Keratinocyte (primary cell): ENCODE measurements at regions not wholly inside any gene's neighbourhood (a gene's known extent, or its start where the extent isn't known, plus 50 kb on each side); places are given as distances from the start of the nearest gene placed in this dataset.

Source experiments
- DNase-seq: peaks from one replicate; pipeline ENCODE4 v3.0.0-alpha.2; 2011; ENCODE audit warnings: low read depth, missing footprints, low spot score
- FAIRE-seq: peaks from 2 replicates; lab custom pipeline; 2011; peaks lifted over from hg19 to GRCh38; lab: Jason Lieb, UNC
- H2AFZ ChIP-seq: 2 replicates; pipeline ENCODE4 v1.6.0; 2012; ENCODE audit warnings: low read length, control low read depth, inconsistent platforms; ENCODE audit not compliant: control insufficient read depth
- H3K27ac ChIP-seq: 2 replicates; pipeline ENCODE4 v1.5.1; 2011; ENCODE audit warnings: low read length; ENCODE audit not compliant: control insufficient read depth, insufficient read depth
- H3K27me3 ChIP-seq: 3 replicates; pipeline ENCODE4 v1.6.0; 2011; ENCODE audit warnings: low read length; ENCODE audit not compliant: control insufficient read depth, insufficient read depth; ENCODE audit errors: extremely low read depth
- H3K36me3 ChIP-seq, 2 experiments: 2 replicates in 1 of 2; 3 replicates in 1 of 2; pipeline ENCODE4 v1.5.1; 2011; ENCODE audit warnings: low read length in 2 of 2, mild to moderate bottlenecking in 1 of 2; ENCODE audit not compliant: control insufficient read depth in 2 of 2, insufficient read depth in 2 of 2; ENCODE audit errors: extremely low read depth in 1 of 2
- H3K4me1 ChIP-seq: 3 replicates; pipeline ENCODE4 v1.5.1; 2011; ENCODE audit warnings: low read length; ENCODE audit not compliant: control insufficient read depth, insufficient read depth; ENCODE audit errors: extremely low read depth
- H3K4me2 ChIP-seq: 3 replicates; pipeline ENCODE4 v1.6.0; 2011; ENCODE audit warnings: low read depth, low read length; ENCODE audit not compliant: control insufficient read depth, insufficient read depth; ENCODE audit errors: extremely low read depth
- H3K4me3 ChIP-seq, 3 experiments: fragments of 200-600 bp in 1 of 3; sonication (generic) in 1 of 3; 2 replicates in 2 of 3; 3 replicates in 1 of 3; pipeline ENCODE4 v1.5.1; 2011 to 2016; ENCODE audit warnings: low read length in 3 of 3, mild to moderate bottlenecking in 3 of 3, control low read depth in 2 of 3, inconsistent platforms in 1 of 3, low read depth in 1 of 3, mixed read lengths in 1 of 3, mixed run types in 1 of 3, moderate library complexity in 1 of 3; ENCODE audit not compliant: control insufficient read depth in 2 of 3, insufficient read depth in 2 of 3; ENCODE audit errors: extremely low read depth in 1 of 3
- H3K79me2 ChIP-seq: 2 replicates; pipeline ENCODE4 v1.6.0; 2012; ENCODE audit warnings: low read length; ENCODE audit not compliant: control insufficient read depth, insufficient read depth
- H3K9ac ChIP-seq: 3 replicates; pipeline ENCODE4 v1.6.0; 2011; ENCODE audit warnings: low read length; ENCODE audit not compliant: control insufficient read depth, insufficient read depth; ENCODE audit errors: extremely low read depth
- H3K9me1 ChIP-seq: 3 replicates; pipeline ENCODE4 v1.6.0; 2011; ENCODE audit warnings: low read length; ENCODE audit not compliant: control insufficient read depth, insufficient read depth; ENCODE audit errors: extremely low read depth
- H3K9me3 ChIP-seq: 2 replicates; pipeline ENCODE4 v1.5.1; 2012; ENCODE audit warnings: low read depth, low read length; ENCODE audit not compliant: control insufficient read depth
- H4K20me1 ChIP-seq: 3 replicates; pipeline ENCODE4 v1.6.0; 2011; ENCODE audit warnings: low read length; ENCODE audit not compliant: control insufficient read depth, insufficient read depth; ENCODE audit errors: extremely low read depth
- EZH2 ChIP-seq: IDR thresholded peaks from one replicate; pipeline ENCODE4 v1.6.1; 2012; ENCODE audit warnings: inconsistent platforms, mild to moderate bottlenecking, low read length, moderate library complexity
- dilution Hi-C: fragments of 300-500 bp; cut with MboI; formaldehyde crosslinking; loops from one replicate; pipeline ENCODE4 v1.7.0; 2020; ENCODE audit warnings: low sequenced_read_pairs; ENCODE audit not compliant: extremely low pct_ligation_motif_present
- TF ChIP-seq, protein P1 (sequence below), 3 experiments: IDR thresholded peaks in 1 of 3; conservative IDR thresholded peaks in 1 of 3; optimal IDR thresholded peaks in 1 of 3; 2 replicates in 2 of 3; 3 replicates in 1 of 3; pipeline versions ENCODE3 to v1.5.1; 2011; ENCODE audit warnings: low read length in 3 of 3, mild to moderate bottlenecking in 3 of 3, moderate library complexity in 2 of 3, control low read depth in 1 of 3, inconsistent platforms in 1 of 3; ENCODE audit not compliant: insufficient read depth in 2 of 3; ENCODE audit errors: extremely low read depth in 1 of 3

DNA sequence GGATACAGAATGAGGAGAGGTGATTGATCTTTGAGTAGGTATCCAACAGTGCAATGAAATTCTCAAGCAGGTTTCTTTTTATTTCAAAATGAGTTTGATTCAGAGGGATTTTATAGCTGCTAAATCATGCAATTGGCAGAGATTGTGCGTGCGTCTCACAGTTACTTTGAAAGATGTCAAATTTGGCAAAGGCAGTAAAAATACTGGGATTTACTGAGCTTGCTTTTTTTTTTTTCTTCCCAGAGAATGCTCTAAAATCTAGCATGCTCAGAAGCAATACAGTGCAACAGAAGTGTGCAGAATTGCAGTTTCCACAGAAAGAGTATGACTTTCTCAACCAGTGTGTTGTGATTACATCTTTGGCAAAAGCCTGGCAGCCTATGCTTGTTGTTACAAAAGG lies 410.7 kb upstream of the GOT2 start:
- Histone ChIP-seq H3K27ac (no peak overlapping the region), H3K4me2 (no peak overlapping the region), H3K9me1 (no peaks in the 10 kb centered on the region), H3K27me3 (no peaks in the 10 kb centered on the region), H3K9me3 (no peaks in the 10 kb centered on the region), H3K79me2 (no peaks in the 10 kb centered on the region), H3K4me1 (no peaks in the 10 kb centered on the region), H3K36me3 (no peaks in the 10 kb centered on the region), H4K20me1 (no peaks in the 10 kb centered on the region), H2AFZ (no peak overlapping the region), H3K9ac (no peak overlapping the region), H3K4me3 (no peak overlapping the region)
- DNase-seq, result no peak
- dilution Hi-C loops, result no loop called here
- FAIRE-seq, result no peak
- TF ChIP-seq EZH2, result no peak
- TF ChIP-seq, protein P1, sequence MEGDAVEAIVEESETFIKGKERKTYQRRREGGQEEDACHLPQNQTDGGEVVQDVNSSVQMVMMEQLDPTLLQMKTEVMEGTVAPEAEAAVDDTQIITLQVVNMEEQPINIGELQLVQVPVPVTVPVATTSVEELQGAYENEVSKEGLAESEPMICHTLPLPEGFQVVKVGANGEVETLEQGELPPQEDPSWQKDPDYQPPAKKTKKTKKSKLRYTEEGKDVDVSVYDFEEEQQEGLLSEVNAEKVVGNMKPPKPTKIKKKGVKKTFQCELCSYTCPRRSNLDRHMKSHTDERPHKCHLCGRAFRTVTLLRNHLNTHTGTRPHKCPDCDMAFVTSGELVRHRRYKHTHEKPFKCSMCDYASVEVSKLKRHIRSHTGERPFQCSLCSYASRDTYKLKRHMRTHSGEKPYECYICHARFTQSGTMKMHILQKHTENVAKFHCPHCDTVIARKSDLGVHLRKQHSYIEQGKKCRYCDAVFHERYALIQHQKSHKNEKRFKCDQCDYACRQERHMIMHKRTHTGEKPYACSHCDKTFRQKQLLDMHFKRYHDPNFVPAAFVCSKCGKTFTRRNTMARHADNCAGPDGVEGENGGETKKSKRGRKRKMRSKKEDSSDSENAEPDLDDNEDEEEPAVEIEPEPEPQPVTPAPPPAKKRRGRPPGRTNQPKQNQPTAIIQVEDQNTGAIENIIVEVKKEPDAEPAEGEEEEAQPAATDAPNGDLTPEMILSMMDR (optimal IDR thresholded peaks at IDR 0.05 in 1 of 3, IDR thresholded peaks at IDR 0.05 in 1 of 3, conservative IDR thresholded peaks at IDR 0.05 in 1 of 3; ENCODE audit: extremely low read depth in 1 of 3, insufficient read depth in 2 of 3, low read length in 3 of 3), result no peak

DNA sequence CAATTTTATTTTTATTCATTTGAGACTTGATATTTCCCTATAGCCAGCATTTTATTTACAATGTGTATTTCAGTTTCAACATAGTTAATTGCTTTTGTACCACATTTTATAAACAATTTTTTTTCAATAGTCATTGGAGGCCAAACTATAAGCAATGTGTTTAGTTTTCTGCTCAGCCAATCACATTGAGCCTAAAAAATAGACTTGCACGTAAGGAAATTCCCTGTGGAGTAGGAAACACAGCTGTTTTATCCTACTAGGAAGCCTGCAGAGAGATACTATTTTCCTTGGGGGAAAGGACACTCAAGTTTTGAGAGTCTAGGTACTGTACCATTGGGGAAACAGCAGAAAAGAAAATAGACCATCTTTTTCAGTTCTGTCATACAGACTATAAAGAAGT lies 410.2 kb upstream of the GOT2 start:
- H3K4me2 ChIP-seq, result no peak overlapping the region
- H3K9me1 ChIP-seq, result no peaks in the 10 kb centered on the region
- H3K4me3 ChIP-seq, result no peak overlapping the region
- H3K27ac ChIP-seq, result no peak overlapping the region
- no peak overlapping the region for H3K9ac ChIP-seq
- no peaks in the 10 kb centered on the region for H3K9me3 ChIP-seq
- TF ChIP-seq EZH2, result no peak
- TF ChIP-seq, protein P1 (optimal IDR thresholded peaks at IDR 0.05 in 1 of 3, IDR thresholded peaks at IDR 0.05 in 1 of 3, conservative IDR thresholded peaks at IDR 0.05 in 1 of 3; ENCODE audit: extremely low read depth in 1 of 3, insufficient read depth in 2 of 3, low read length in 3 of 3), result no peak
- no peaks in the 10 kb centered on the region for H4K20me1 ChIP-seq
- no peak for DNase-seq
- H3K27me3 ChIP-seq, result no peaks in the 10 kb centered on the region
- H3K4me1 ChIP-seq, result no peaks in the 10 kb centered on the region
- dilution Hi-C loops, result no loop called here
- H3K79me2 ChIP-seq, result no peaks in the 10 kb centered on the region
- no peaks in the 10 kb centered on the region for H3K36me3 ChIP-seq
- no peak overlapping the region for H2AFZ ChIP-seq
- FAIRE-seq, result no peak
